ENCODE measurements at regions not wholly inside any gene's neighbourhood (a gene's known extent, or its start where the extent isn't known, plus 50 kb on each side); places are given as distances from the start of the nearest gene placed in this dataset.

DNA sequence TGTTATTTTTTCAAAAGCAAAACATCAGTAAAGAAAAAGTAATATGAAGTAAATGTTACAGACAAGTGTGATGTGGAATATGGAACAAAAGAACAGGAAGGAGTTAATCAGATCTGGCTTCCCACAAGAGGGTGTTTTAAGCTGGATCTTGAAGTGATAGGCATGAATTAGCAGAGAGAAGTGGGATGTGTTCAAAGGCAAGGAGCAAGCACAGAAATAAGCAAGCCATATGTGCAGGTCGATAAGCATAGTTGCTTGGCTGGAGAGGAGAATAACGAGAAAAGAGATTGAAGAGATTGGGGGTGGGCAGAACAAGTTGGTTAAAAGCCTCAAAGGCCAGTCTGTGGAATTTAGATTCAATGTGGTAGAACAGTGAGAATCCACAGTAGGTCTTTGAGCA is 60.9 kb upstream of the PRPS1 start:
- TF ChIP-seq POLR2A (IDR thresholded peaks at IDR 0.05) (no peak), CTCF (IDR thresholded peaks at IDR 0.05) (no peak)

All from right lobe of liver (tissue), 4 donors.